ENCODE measurements at regions not wholly inside any gene's neighbourhood (a gene's known extent, or its start where the extent isn't known, plus 50 kb on each side); places are given as distances from the start of the nearest gene placed in this dataset.

GRCh38 chr20:18981962-18982539, 168.5 kb downstream of the SCP2D1 start:
- no peak for TF ChIP-seq CTCF (conservative IDR thresholded peaks at IDR 0.05; ENCODE audit: low read length)
- TF ChIP-seq EZH2phosphoT487 (IDR thresholded peaks at IDR 0.05; ENCODE audit: borderline replicate concordance): no peak

Data from Loucy (cell line).